ENCODE measurements at regions not wholly inside any gene's neighbourhood (a gene's known extent, or its start where the extent isn't known, plus 50 kb on each side); places are given as distances from the start of the nearest gene placed in this dataset.

DNA sequence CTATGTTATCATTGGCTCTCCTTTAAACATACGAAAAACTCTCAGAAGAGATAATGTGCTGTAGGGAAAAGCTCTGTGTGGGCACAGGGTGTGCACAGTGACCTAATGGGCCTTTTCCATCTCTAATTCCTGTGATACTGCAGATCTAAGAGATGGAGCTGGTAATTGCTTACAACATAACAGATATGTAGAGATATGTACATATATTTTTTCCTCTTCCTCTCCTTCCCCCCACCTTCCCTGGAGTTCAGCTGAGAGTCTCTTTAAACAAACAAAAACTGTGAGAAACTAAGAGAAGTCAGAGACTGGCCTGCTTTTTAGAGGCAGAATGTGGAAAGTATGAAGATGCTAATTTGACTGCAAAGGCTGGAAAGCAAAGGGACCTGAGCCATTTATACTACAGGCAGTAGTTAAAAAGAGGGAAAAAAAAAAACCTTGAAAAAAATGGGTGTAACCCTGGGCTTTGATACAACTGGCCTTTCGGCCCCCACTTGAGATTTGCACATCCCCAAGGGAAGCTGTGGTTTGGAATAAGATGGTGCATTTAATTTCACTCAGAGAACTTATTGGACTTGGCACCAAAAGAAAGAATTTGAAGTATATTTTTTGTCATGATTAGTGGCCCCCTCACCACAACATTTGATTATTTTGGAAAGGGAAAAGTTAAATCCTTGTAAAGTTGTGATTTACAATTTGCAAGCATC is 502.2 kb upstream of the ZEB2 start:
- H3K27ac ChIP-seq = peak overlapping the region; percentile 35 to 37
- DNase-seq = no peak
- no peaks in the 10 kb centered on the region for H3K36me3 ChIP-seq
- intact Hi-C loops (cut with DNase I; ENCODE audit: low total_unique reads) = no loop called here
- no peaks in the 10 kb centered on the region for H3K27me3 ChIP-seq
- H3K4me1 ChIP-seq = no peaks in the 10 kb centered on the region
- no peak overlapping the region for H3K4me3 ChIP-seq
- H3K9me3 ChIP-seq = no peaks in the 10 kb centered on the region
- TF ChIP-seq POLR2A (IDR thresholded peaks at IDR 0.05) = no peak
- TF ChIP-seq, protein P1, sequence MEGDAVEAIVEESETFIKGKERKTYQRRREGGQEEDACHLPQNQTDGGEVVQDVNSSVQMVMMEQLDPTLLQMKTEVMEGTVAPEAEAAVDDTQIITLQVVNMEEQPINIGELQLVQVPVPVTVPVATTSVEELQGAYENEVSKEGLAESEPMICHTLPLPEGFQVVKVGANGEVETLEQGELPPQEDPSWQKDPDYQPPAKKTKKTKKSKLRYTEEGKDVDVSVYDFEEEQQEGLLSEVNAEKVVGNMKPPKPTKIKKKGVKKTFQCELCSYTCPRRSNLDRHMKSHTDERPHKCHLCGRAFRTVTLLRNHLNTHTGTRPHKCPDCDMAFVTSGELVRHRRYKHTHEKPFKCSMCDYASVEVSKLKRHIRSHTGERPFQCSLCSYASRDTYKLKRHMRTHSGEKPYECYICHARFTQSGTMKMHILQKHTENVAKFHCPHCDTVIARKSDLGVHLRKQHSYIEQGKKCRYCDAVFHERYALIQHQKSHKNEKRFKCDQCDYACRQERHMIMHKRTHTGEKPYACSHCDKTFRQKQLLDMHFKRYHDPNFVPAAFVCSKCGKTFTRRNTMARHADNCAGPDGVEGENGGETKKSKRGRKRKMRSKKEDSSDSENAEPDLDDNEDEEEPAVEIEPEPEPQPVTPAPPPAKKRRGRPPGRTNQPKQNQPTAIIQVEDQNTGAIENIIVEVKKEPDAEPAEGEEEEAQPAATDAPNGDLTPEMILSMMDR (IDR thresholded peaks at IDR 0.05) = no peak

DNA sequence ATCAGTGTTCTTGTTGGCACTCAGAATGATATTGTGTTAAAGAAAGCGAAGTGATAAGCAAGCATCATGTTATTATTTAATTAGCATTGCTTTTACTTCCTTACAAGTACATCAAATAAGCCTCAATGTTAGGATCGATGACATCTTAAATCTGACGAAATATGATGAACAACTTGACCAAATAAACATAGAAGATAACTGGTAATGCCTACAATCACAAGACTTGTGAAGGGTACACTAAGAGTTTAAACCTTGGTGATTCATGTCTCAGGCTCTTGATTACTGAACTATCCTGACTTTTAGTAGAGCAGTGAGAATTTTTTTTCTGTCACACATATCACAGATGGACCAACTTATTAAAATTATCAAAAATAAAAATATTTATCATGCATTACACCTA is 500.8 kb upstream of the ZEB2 start:
- H3K27ac ChIP-seq = no peak overlapping the region
- no peaks in the 10 kb centered on the region for H3K36me3 ChIP-seq
- TF ChIP-seq, protein P1 (IDR thresholded peaks at IDR 0.05) = no peak
- TF ChIP-seq POLR2A (IDR thresholded peaks at IDR 0.05) = no peak
- no peaks in the 10 kb centered on the region for H3K4me1 ChIP-seq
- H3K4me3 ChIP-seq = no peak overlapping the region
- no peaks in the 10 kb centered on the region for H3K9me3 ChIP-seq
- intact Hi-C loops (cut with DNase I; ENCODE audit: low total_unique reads) = no loop called here
- no peaks in the 10 kb centered on the region for H3K27me3 ChIP-seq
- no peak for DNase-seq

DNA sequence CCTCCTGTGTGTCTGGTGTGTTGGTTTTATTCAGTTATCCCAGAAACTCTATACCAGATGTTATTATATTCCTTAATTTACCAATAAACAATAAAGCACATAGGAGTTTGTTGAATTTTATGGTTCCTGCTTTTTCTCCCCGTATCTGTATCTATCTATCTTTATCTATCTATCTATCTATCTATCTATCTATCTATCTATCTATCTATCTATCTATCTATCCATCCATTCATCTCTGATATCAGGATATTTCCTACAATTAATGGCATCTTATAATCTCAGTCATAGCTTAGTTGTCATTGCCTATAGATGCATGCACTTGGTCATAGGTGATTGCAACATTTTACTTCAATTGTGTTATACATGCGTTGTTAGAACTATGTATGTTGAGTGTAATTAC is 500.2 kb upstream of the ZEB2 start:
- no peaks in the 10 kb centered on the region for H3K27me3 ChIP-seq
- intact Hi-C loops (cut with DNase I; ENCODE audit: low total_unique reads) = no loop called here
- DNase-seq = no peak
- no peaks in the 10 kb centered on the region for H3K4me1 ChIP-seq
- H3K36me3 ChIP-seq = no peaks in the 10 kb centered on the region
- TF ChIP-seq POLR2A (IDR thresholded peaks at IDR 0.05) = no peak
- TF ChIP-seq, protein P1 (IDR thresholded peaks at IDR 0.05) = no peak
- no peaks in the 10 kb centered on the region for H3K9me3 ChIP-seq
- H3K27ac ChIP-seq = no peak overlapping the region
- H3K4me3 ChIP-seq = no peak overlapping the region

DNA sequence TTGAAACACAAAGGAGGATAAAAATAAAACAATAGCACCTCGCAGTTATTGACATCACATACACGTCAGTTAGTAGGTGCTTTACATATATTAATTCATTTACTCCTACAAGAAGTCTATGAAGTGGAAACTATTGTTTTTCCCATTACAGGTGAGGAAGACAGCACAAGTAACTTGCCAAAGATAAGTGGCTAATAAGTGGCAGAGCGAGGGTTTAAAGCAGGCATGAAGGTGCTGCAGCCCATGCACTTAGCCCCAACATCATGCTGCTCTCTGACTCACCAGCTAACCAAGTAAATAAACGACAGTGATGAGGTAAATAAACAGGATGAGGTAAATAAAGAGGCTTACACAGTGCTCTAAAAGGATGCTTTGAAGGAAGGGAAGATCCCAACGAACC is 498.6 kb upstream of the ZEB2 start:
- TF ChIP-seq, protein P1 (IDR thresholded peaks at IDR 0.05) = no peak
- TF ChIP-seq POLR2A (IDR thresholded peaks at IDR 0.05) = no peak
- intact Hi-C loops (cut with DNase I; ENCODE audit: low total_unique reads) = no loop called here
- Histone ChIP-seq H3K4me3 (no peak overlapping the region), H3K4me1 (no peaks in the 10 kb centered on the region), H3K9me3 (no peaks in the 10 kb centered on the region), H3K36me3 (no peaks in the 10 kb centered on the region), H3K27ac (no peak overlapping the region), H3K27me3 (no peaks in the 10 kb centered on the region)
- DNase-seq = no peak

DNA sequence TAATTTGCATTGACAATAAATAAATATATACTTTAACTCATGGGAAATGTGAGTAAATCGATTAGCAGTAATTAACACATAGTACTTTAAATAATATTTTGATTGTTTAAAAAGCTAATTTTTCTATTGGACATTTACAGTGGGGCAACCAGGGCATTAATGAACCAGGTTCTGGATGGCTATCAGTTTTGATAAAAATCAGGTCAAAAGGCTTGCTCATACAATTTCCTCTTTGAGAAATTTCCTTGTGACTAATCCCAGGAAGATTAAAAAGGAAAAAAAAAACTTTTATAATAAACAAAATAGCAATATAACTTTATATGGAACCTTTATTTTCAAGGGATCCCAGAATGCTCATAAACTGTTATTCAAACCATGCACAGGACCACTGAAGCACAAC is 497.2 kb upstream of the ZEB2 start:
- Histone ChIP-seq H3K27ac (no peak overlapping the region), H3K4me3 (no peak overlapping the region), H3K36me3 (no peaks in the 10 kb centered on the region), H3K4me1 (no peaks in the 10 kb centered on the region), H3K27me3 (no peaks in the 10 kb centered on the region), H3K9me3 (no peaks in the 10 kb centered on the region)
- no peak for TF ChIP-seq POLR2A (IDR thresholded peaks at IDR 0.05)
- TF ChIP-seq, protein P1 (IDR thresholded peaks at IDR 0.05) = no peak
- DNase-seq = no peak
- intact Hi-C loops (cut with DNase I; ENCODE audit: low total_unique reads) = no loop called here

Measured in uterus (tissue), 3 donors.